Motor neuron (in vitro differentiated cells): ENCODE measurements at regions not wholly inside any gene's neighbourhood (a gene's known extent, or its start where the extent isn't known, plus 50 kb on each side); places are given as distances from the start of the nearest gene placed in this dataset.

Experiments
- ATAC-seq, 8 experiments: fragments of 200-7000 bp; cut with Tn5 transposase; replicated peaks in 6 of 8; 2 replicates each; pipeline ENCODE4 v1.8.0; 2021; ENCODE audit warnings: mild to moderate bottlenecking in 8 of 8, moderate library complexity in 8 of 8
- H3K27ac ChIP-seq, 2 donors: fragments of 250-450 bp; sonication (Bioruptor Pico); 2 replicates each; pipeline ENCODE4 v1.9.0; 2021; ENCODE audit warnings: antibody characterized with exemption in 2 of 2, mild to moderate bottlenecking in 2 of 2, moderate library complexity in 1 of 2
- H3K4me1 ChIP-seq, 2 donors: fragments of 250-450 bp; sonication (Bioruptor Pico); replicated peaks in 1 of 2; 2 replicates each; pipeline ENCODE4 v1.6.1; 2021; ENCODE audit warnings: antibody characterized with exemption in 2 of 2, mild to moderate bottlenecking in 2 of 2, moderate library complexity in 1 of 2
- H3K4me3 ChIP-seq, 5 donors: fragments of 250-450 bp; sonication (Bioruptor Pico); 2 replicates each; pipeline ENCODE4 v1.9.0; 2021; ENCODE audit warnings: antibody characterized with exemption in 5 of 5, mild to moderate bottlenecking in 5 of 5, moderate library complexity in 4 of 5
- WGBS, 10 experiments: fragments of 450-650 bp; shearing (Covaris generic); methylation state at CpG; one replicate each; pipeline ENCODE4 v1.0.0; 2022; 5-methylcytosine and 5-hydroxymethylcytosine counted together
- in situ Hi-C, 9 experiments: fragments of 400-800 bp; cut with MboI; loops; one replicate each; pipeline ENCODE4 v1.15.0; 2021; ENCODE audit warnings: low sequenced_read_pairs in 9 of 9, low pct_unique_long_range_greater_than_20kb in 2 of 9; ENCODE audit not compliant: unreplicated experiment in 9 of 9

GRCh38 chr4:73311428-73311827, 52.8 kb upstream of the ANKRD17 start:
- Histone ChIP-seq H3K27ac (no peak overlapping the region), H3K4me3 (no peak overlapping the region), H3K4me1 (no peaks in the 10 kb centered on the region)
- peak in 3 of 8 experiments; percentile 29 to 48 (median 44) for ATAC-seq
- in situ Hi-C loops = no loop called here

- in situ Hi-C loops = no loop called here
- WGBS, 10 experiments = 5 to 96% (median 79%) methylated on average over 1 to 3 of the region's 3 CpGs
- no peak overlapping the region for H3K27ac ChIP-seq
- ATAC-seq = no peak
- H3K4me1 ChIP-seq = no peaks in the 10 kb centered on the region
- H3K4me3 ChIP-seq = no peak overlapping the region
Measured at GRCh38 chr4:73309211-73309610, 50.6 kb upstream of the ANKRD17 start.
